ENCODE measurements at regions not wholly inside any gene's neighbourhood (a gene's known extent, or its start where the extent isn't known, plus 50 kb on each side); places are given as distances from the start of the nearest gene placed in this dataset.
A peak's percentile ranks its signal among the peaks of the same experiment; 100 is the strongest.

DNA sequence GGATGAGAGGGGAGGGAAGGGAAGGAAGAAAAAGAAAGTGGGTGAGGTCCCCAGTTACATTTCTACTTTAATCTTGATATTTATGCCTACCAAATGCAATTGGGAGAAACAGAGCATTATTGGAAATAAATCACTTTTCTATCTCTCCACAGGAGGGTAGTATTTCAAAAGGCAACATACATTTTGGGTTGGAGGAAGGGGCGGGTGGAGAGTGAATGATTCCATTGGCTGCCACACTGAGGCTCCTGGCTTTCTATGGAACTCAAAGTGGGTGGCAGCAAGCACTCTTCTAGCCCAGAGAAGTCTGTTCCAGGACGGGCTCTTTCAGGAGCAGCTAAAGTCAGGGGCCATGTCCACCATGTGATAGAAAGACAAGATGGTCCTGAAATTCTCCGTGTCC lies 441.3 kb downstream of the DAD1 start:
- TF ChIP-seq ZNF384 (IDR thresholded peaks at IDR 0.05; ENCODE audit: borderline replicate concordance, low read depth, low read length): no peak
- TF ChIP-seq, protein P1, sequence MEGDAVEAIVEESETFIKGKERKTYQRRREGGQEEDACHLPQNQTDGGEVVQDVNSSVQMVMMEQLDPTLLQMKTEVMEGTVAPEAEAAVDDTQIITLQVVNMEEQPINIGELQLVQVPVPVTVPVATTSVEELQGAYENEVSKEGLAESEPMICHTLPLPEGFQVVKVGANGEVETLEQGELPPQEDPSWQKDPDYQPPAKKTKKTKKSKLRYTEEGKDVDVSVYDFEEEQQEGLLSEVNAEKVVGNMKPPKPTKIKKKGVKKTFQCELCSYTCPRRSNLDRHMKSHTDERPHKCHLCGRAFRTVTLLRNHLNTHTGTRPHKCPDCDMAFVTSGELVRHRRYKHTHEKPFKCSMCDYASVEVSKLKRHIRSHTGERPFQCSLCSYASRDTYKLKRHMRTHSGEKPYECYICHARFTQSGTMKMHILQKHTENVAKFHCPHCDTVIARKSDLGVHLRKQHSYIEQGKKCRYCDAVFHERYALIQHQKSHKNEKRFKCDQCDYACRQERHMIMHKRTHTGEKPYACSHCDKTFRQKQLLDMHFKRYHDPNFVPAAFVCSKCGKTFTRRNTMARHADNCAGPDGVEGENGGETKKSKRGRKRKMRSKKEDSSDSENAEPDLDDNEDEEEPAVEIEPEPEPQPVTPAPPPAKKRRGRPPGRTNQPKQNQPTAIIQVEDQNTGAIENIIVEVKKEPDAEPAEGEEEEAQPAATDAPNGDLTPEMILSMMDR (IDR thresholded peaks at IDR 0.05 in 2 of 3, conservative IDR thresholded peaks at IDR 0.05 in 1 of 3; ENCODE audit: control insufficient read depth in 2 of 3, extremely low read depth in 1 of 3, insufficient read depth in 1 of 3, low read depth in 3 of 3, low read length in 3 of 3): 0 out of 6 replicates have a peak, but pooled peaks of 1 of the 3 experiments have one; percentile 5
- TF ChIP-seq, protein P2, sequence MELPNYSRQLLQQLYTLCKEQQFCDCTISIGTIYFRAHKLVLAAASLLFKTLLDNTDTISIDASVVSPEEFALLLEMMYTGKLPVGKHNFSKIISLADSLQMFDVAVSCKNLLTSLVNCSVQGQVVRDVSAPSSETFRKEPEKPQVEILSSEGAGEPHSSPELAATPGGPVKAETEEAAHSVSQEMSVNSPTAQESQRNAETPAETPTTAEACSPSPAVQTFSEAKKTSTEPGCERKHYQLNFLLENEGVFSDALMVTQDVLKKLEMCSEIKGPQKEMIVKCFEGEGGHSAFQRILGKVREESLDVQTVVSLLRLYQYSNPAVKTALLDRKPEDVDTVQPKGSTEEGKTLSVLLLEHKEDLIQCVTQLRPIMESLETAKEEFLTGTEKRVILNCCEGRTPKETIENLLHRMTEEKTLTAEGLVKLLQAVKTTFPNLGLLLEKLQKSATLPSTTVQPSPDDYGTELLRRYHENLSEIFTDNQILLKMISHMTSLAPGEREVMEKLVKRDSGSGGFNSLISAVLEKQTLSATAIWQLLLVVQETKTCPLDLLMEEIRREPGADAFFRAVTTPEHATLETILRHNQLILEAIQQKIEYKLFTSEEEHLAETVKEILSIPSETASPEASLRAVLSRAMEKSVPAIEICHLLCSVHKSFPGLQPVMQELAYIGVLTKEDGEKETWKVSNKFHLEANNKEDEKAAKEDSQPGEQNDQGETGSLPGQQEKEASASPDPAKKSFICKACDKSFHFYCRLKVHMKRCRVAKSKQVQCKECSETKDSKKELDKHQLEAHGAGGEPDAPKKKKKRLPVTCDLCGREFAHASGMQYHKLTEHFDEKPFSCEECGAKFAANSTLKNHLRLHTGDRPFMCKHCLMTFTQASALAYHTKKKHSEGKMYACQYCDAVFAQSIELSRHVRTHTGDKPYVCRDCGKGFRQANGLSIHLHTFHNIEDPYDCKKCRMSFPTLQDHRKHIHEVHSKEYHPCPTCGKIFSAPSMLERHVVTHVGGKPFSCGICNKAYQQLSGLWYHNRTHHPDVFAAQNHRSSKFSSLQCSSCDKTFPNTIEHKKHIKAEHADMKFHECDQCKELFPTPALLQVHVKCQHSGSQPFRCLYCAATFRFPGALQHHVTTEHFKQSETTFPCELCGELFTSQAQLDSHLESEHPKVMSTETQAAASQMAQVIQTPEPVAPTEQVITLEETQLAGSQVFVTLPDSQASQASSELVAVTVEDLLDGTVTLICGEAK (IDR thresholded peaks at IDR 0.05; ENCODE audit: borderline replicate concordance): no peak
- TF ChIP-seq, protein P3, sequence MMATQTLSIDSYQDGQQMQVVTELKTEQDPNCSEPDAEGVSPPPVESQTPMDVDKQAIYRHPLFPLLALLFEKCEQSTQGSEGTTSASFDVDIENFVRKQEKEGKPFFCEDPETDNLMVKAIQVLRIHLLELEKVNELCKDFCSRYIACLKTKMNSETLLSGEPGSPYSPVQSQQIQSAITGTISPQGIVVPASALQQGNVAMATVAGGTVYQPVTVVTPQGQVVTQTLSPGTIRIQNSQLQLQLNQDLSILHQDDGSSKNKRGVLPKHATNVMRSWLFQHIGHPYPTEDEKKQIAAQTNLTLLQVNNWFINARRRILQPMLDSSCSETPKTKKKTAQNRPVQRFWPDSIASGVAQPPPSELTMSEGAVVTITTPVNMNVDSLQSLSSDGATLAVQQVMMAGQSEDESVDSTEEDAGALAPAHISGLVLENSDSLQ (IDR thresholded peaks at IDR 0.05): no peak
- TF ChIP-seq CREB1 (IDR thresholded peaks at IDR 0.05; ENCODE audit: low read depth): no peak
- no peak for TF ChIP-seq BHLHE40 (IDR thresholded peaks at IDR 0.05; ENCODE audit: borderline replicate concordance in 1 of 2, low read depth in 2 of 2, low read length in 1 of 2)
- no peak for TF ChIP-seq CEBPB (IDR thresholded peaks at IDR 0.05; ENCODE audit: borderline replicate concordance in 1 of 2, low read depth in 2 of 2, low read length in 2 of 2)
